ENCODE measurements at regions not wholly inside any gene's neighbourhood (a gene's known extent, or its start where the extent isn't known, plus 50 kb on each side); places are given as distances from the start of the nearest gene placed in this dataset.
A peak's percentile ranks its signal among the peaks of the same experiment; 100 is the strongest.

GRCh38 chr7:142540371-142540770, 208.9 kb upstream of the PRSS1 start:
- H3K4me1 ChIP-seq, result peaks cover 0 to 7% (median 4%) of the 10 kb centered on the region in 6 donors
- intact Hi-C loops (cut with DNase I; ENCODE audit: low total_unique reads), result no loop called here
- WGBS, 5 donors, result 78 to 88% (median 85%) methylated on average over 2 of the region's 2 CpGs

GRCh38 chr7:142539901-142540300, 209.4 kb upstream of the PRSS1 start:
- TF ChIP-seq POLR2A (IDR thresholded peaks at IDR 0.05), result no peak
- no peak for TF ChIP-seq CTCF (IDR thresholded peaks at IDR 0.05 in 8 of 11, conservative IDR thresholded peaks at IDR 0.05 in 3 of 11)
- no peak for TF ChIP-seq POLR2AphosphoS5 (IDR thresholded peaks at IDR 0.05)
- Histone ChIP-seq H3K36me3 (no peaks in the 10 kb centered on the region), H3K4me1 (peaks cover 0 to 11% (median 9%) of the 10 kb centered on the region in 6 donors), H3K27me3 (replicated peaks in 1 of 7) (no peaks in the 10 kb centered on the region), H3K4me3 (no peak overlapping the region), H3K27ac (no peak overlapping the region), H3K9me3 (no peaks in the 10 kb centered on the region)
- intact Hi-C loops (cut with DNase I; ENCODE audit: low total_unique reads), result no loop called here
- DNase-seq, result no peak
- 61 to 79% (median 65%) methylated on average over 1 of the region's 1 CpG for WGBS, 5 donors

More at GRCh38 chr7:142540371-142540770, 208.9 kb upstream of the PRSS1 start:
- DNase-seq, result no peak
- Histone ChIP-seq H3K27ac (no peak overlapping the region), H3K27me3 (replicated peaks in 1 of 7) (no peaks in the 10 kb centered on the region), H3K4me3 (no peak overlapping the region), H3K9me3 (no peaks in the 10 kb centered on the region), H3K36me3 (no peaks in the 10 kb centered on the region)
- TF ChIP-seq POLR2A (IDR thresholded peaks at IDR 0.05) (no peak), POLR2AphosphoS5 (IDR thresholded peaks at IDR 0.05) (no peak)

DNA sequence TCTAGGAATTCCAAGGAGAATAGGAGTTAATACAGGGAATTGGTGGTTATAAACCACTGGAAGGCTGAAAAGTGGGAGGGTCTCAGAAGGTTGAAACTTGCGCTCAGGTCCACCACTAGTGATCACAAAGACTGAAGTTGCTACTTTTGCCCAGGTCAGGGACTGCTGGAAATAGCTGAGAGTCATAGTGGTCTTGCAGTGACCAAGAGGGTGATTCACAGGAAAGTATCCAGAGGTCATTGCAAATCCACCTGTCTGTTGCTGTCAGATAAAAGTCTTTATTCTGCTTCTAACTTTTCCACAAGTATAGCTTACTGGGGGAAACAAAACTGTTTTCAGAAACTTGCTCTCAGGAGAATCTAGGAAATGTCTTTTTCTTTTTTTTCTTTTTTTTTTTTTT, 211.5 kb upstream of the PRSS1 start:
- Histone ChIP-seq H3K4me3 (no peak overlapping the region), H3K4me1 (peaks cover 0 to 13% (median 9%) of the 10 kb centered on the region in 6 donors), H3K36me3 (no peaks in the 10 kb centered on the region), H3K9me3 (no peaks in the 10 kb centered on the region), H3K27ac (no peak overlapping the region), H3K27me3 (replicated peaks in 1 of 7) (no peaks in the 10 kb centered on the region)
- no peak for DNase-seq
- 91 to 100% (median 97%) methylated on average over 1 of the region's 1 CpG for WGBS, 5 donors
- intact Hi-C loops (cut with DNase I; ENCODE audit: low total_unique reads), result no loop called here
- TF ChIP-seq POLR2AphosphoS5 (IDR thresholded peaks at IDR 0.05) (no peak), POLR2A (IDR thresholded peaks at IDR 0.05) (no peak), CTCF (IDR thresholded peaks at IDR 0.05 in 8 of 11, conservative IDR thresholded peaks at IDR 0.05 in 3 of 11) (no peak)

GRCh38 chr7:142535123-142535779, 214.0 kb upstream of the PRSS1 start:
- Histone ChIP-seq H3K4me1 (peaks cover 0 to 13% (median 9%) of the 10 kb centered on the region in 6 donors), H3K36me3 (no peaks in the 10 kb centered on the region), H3K27ac (peak overlapping the region in 2 of 8 donors; percentile 22 to 31), H3K4me3 (peak overlapping the region in 1 of 8 donors; percentile 30), H3K27me3 (replicated peaks in 1 of 7) (peaks cover 0 to 7% (median 0%) of the 10 kb centered on the region in 7 donors), H3K9me3 (no peaks in the 10 kb centered on the region)
- WGBS, 5 donors, result 2 to 9% (median 3%) methylated on average over 6 to 7 of the region's 7 CpGs
- intact Hi-C loops (cut with DNase I; ENCODE audit: low total_unique reads), result no loop called here
- TF ChIP-seq POLR2AphosphoS5 (IDR thresholded peaks at IDR 0.05), result no peak
- peak in 9 of 11 experiments; percentile 25 to 70 (median 47) for TF ChIP-seq CTCF (IDR thresholded peaks at IDR 0.05 in 8 of 11, conservative IDR thresholded peaks at IDR 0.05 in 3 of 11)
- no peak for TF ChIP-seq POLR2A (IDR thresholded peaks at IDR 0.05)
- DNase-seq, result no peak

All from spleen (tissue), 11 donors.